GM10266 (cell line): ENCODE measurements at regions not wholly inside any gene's neighbourhood (a gene's known extent, or its start where the extent isn't known, plus 50 kb on each side); places are given as distances from the start of the nearest gene placed in this dataset.

Experiments
- DNase-seq: peaks from one replicate; pipeline ENCODE4 v3.0.0; 2012; ENCODE audit errors: extremely low spot score
- TF ChIP-seq, protein P1 (sequence below): IDR thresholded peaks from 2 replicates; pipeline ENCODE4 v1.5.1; 2012; ENCODE audit warnings: mild to moderate bottlenecking, low read depth; ENCODE audit not compliant: control insufficient read depth, insufficient read depth; ENCODE audit errors: missing control alignments

DNA sequence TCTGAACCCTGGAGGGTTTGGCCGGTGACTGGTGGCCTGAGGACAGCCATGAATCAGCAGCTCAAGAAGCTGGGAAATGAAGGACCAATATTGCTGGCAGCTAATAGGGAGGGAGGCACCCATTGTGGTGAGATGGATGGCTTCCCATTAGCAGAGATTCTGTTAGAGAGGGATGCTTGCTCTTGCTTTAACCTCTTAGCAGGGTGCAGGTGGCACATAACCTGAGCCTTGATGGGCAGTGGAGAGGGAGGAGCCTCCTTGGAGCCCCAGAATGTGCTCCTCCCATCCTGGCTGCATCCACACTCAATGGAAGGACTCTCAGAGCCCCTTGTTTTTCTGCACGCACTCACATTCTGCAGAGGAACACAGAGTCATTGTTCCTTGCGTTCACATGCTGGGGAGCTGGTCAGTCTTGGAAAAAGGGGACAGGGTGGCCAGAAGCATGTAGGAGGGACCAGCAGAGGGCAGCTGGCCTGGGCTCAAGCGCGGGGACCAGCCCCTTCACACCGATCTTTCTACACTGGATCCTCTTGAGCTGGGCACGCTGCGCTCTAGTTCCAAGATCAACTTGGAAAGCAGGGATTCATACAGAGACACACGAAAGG is 161.8 kb downstream of the MED10 start:
- no peak for DNase-seq

DNA sequence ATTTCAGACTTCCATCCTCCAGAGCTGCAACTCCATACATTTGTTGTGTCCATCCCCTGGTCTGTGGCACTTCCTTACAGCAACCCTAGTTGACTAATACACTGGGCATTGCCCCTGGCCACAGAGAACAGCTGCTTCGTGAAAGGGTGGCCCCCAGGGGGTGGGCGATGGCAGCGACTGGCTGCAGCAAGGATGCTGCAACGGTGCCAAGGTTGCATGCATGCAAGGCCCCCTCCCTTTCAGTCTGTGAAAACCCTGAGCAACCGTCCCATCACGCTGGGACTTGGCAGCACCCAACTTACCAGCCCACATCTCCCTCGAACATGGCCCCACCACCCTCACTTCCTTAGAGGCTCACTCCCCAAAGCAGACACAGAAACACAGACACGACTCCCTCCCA is 162.5 kb downstream of the MED10 start:
- DNase-seq: no peak
- TF ChIP-seq, protein P1, sequence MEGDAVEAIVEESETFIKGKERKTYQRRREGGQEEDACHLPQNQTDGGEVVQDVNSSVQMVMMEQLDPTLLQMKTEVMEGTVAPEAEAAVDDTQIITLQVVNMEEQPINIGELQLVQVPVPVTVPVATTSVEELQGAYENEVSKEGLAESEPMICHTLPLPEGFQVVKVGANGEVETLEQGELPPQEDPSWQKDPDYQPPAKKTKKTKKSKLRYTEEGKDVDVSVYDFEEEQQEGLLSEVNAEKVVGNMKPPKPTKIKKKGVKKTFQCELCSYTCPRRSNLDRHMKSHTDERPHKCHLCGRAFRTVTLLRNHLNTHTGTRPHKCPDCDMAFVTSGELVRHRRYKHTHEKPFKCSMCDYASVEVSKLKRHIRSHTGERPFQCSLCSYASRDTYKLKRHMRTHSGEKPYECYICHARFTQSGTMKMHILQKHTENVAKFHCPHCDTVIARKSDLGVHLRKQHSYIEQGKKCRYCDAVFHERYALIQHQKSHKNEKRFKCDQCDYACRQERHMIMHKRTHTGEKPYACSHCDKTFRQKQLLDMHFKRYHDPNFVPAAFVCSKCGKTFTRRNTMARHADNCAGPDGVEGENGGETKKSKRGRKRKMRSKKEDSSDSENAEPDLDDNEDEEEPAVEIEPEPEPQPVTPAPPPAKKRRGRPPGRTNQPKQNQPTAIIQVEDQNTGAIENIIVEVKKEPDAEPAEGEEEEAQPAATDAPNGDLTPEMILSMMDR: no peak

More for the DNA sequence above, 161.8 kb downstream of the MED10 start:
- TF ChIP-seq, protein P1: no peak

DNA sequence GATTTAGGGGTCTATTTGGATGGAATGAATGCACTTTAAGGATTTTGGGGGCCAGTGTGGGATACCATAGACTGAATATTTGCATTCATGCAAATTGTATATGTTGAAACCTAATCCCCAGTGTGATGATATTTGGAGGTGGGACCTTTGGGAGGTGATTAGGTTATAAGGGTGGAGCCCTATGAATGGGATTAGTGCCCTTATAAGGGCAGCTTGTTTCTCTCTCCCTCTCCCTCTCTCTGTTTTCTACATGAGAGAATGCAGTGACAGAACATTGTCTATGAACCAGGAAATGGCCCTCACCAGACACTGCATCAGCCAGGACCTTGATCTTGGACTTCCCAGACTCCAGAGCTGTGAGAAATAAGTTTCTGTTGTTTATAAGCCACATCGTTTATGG is 166.1 kb downstream of the MED10 start:
- no peak for DNase-seq
- TF ChIP-seq, protein P1: no peak

DNA sequence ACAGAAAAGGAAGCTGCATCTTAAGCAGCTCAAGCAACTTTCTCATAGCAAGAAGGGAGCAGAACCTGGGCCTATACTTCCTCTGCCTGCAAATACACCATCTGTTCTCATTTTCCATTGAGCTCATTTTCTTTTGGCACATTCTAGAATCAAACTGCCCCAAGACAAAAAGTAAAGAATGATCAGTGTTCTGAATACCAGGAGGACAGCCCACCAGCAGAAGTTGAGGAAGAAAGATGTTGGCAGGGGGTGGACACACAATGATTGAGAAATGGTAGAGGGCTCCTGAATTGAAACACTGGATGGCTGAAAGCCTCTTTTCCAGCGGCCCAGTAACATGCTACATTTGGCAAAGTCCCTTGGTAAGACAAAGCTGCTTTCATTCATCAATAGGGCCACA is 171.8 kb downstream of the MED10 start:
- TF ChIP-seq, protein P1: no peak
- DNase-seq: no peak

DNA sequence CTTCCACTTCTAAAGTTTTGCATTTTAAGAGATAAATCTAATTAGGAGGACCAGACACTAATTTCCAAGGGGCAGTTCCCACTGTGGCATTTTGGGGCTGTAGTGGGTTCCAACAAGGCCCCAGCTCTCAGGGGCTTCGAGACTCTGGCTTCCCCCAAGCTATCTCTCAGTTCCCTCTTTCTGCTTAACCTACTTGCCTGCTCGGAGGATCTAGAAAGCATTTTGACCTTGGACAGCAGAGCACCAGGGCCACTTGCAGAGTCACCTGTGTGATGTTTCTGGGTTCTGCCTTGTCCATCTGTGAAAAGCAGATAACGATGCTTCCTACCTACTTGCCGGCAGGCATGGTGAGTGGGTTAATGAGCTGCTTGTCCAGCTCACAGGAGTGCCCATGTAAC is 175.4 kb downstream of the MED10 start:
- no peak for DNase-seq
- TF ChIP-seq, protein P1: no peak

DNA sequence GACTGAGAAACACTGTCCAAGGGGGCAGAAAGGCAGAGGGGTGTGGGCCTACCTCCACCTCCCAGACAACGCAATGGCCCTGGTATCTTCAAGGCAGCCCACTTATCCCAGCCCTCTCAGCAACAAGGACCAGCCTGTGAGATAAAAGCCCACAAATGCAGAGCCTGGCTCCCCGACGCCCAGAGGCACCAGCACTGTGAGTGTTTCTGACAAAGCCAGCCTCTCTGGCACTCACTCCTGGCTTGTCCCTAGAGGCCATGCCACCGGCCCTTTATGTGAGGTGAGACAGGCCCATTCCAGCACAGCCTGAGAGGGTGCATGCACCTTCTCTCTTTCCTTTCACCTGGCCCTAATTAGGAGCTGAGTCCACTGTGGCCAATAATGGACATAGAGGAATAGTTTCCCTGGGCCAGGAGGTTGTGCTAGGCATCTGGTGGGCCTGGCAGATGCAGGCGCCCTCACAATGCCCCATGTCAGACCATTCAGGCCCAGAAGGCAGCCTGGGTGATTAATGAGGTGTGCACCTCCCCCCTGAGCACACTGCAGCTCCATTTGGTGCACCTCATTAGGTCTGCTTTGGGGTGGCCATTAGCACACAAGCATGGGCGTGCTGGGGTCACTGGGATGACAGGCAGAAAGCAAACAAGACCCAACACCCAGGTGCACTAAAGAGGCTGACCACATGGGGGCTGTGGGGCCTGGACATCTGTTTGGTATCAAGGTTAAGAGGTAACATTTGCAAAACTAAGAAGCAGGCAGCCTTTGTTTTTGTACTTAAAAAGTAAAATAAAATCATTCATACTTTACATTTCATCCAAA is 176.0 kb downstream of the MED10 start:
- TF ChIP-seq, protein P1: peak; percentile 10
- DNase-seq: no peak

DNA sequence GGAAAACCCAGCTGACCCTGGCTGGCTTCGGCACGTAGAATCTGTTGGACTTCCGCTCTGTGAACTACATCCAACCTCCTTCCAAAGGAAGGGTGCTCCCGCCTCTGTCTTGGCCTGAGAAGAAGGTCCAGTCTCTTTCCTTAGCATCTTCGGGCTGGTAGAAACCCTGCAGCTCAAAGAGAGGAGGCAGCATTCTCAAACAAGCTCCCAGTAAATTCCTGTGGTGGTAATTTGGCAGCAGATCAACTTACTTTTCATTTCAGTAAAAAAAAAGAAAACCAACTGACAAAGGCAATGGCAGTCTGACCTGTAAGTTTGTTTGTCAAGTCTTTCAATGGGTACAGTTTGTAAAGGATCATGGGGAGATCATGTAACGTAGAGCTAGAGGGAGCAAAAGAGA is 176.7 kb downstream of the MED10 start:
- DNase-seq: no peak
- TF ChIP-seq, protein P1: no peak
